H9 (cell line): ENCODE measurements at regions not wholly inside any gene's neighbourhood (a gene's known extent, or its start where the extent isn't known, plus 50 kb on each side); places are given as distances from the start of the nearest gene placed in this dataset.

Source experiments
- DNase-seq: peaks from one replicate; pipeline ENCODE4 v3.0.0-alpha.2; 2017
- H2AFZ ChIP-seq: one replicate; pipeline ENCODE4 v1.6.1; 2013; ENCODE audit warnings: mild to moderate bottlenecking, low read length, control low read depth, moderate library complexity
- H2AK5ac ChIP-seq: 2 replicates; pipeline ENCODE4 v1.6.1; 2013; ENCODE audit warnings: low read length, control low read depth, mixed read lengths; ENCODE audit not compliant: insufficient read length
- H2BK120ac ChIP-seq: one replicate; pipeline ENCODE4 v1.6.1; 2013; ENCODE audit warnings: low read depth, mild to moderate bottlenecking, low read length, control low read depth, inconsistent platforms; ENCODE audit not compliant: poor library complexity, severe bottlenecking
- H2BK12ac ChIP-seq: 2 replicates; pipeline ENCODE4 v1.6.1; 2013; ENCODE audit warnings: low read length, control low read depth, mixed read lengths, low read depth; ENCODE audit not compliant: insufficient read length
- H2BK15ac ChIP-seq: 2 replicates; pipeline ENCODE4 v1.6.1; 2013; ENCODE audit warnings: low read depth, low read length, control low read depth
- H2BK20ac ChIP-seq: one replicate; pipeline ENCODE4 v1.6.1; 2013; ENCODE audit warnings: low read depth, mild to moderate bottlenecking, low read length, control low read depth, inconsistent platforms; ENCODE audit not compliant: poor library complexity, severe bottlenecking
- H2BK5ac ChIP-seq: 2 replicates; pipeline ENCODE4 v1.6.1; 2013; ENCODE audit warnings: low read length, control low read depth, mixed read lengths; ENCODE audit not compliant: insufficient read length
- H3K14ac ChIP-seq: 2 replicates; pipeline ENCODE4 v1.6.1; 2013; ENCODE audit warnings: low read length, control low read depth; ENCODE audit not compliant: insufficient read depth
- H3K18ac ChIP-seq: 2 replicates; pipeline ENCODE4 v1.6.1; 2013; ENCODE audit warnings: low read depth, mild to moderate bottlenecking, mixed read lengths, low read length, control low read depth; ENCODE audit not compliant: insufficient read length
- H3K23ac ChIP-seq: 2 replicates; pipeline ENCODE4 v1.6.1; 2013; ENCODE audit warnings: low read length, control low read depth, mixed read lengths, low read depth; ENCODE audit not compliant: insufficient read length
- H3K23me2 ChIP-seq: 2 replicates; pipeline ENCODE4 v1.6.1; 2013; ENCODE audit warnings: low read depth, mild to moderate bottlenecking, mixed read lengths, low read length, control low read depth; ENCODE audit not compliant: insufficient read length, poor library complexity, severe bottlenecking
- H3K27ac ChIP-seq: 2 replicates; pipeline ENCODE4 v1.5.1; 2013; ENCODE audit warnings: low read length, control low read depth, mixed read lengths, low read depth; ENCODE audit not compliant: insufficient read length
- H3K27me3 ChIP-seq: 2 replicates; pipeline ENCODE4 v1.6.1; 2013; ENCODE audit warnings: low read length, control low read depth, inconsistent platforms; ENCODE audit not compliant: insufficient read depth
- H3K4ac ChIP-seq: 2 replicates; pipeline ENCODE4 v1.6.1; 2013; ENCODE audit warnings: low read depth, mild to moderate bottlenecking, control low read depth, inconsistent platforms, low read length, moderate library complexity
- H3K4me1 ChIP-seq: 2 replicates; pipeline ENCODE4 v1.6.1; 2013; ENCODE audit warnings: low read length, control low read depth, inconsistent platforms; ENCODE audit not compliant: insufficient read depth
- H3K4me2 ChIP-seq: 2 replicates; pipeline ENCODE4 v1.6.1; 2013; ENCODE audit warnings: low read length, control low read depth, mixed read lengths; ENCODE audit not compliant: insufficient read length, insufficient read depth
- H3K56ac ChIP-seq: 2 replicates; pipeline ENCODE4 v1.6.1; 2013; ENCODE audit warnings: low read depth, mild to moderate bottlenecking, mixed read lengths, low read length, control low read depth; ENCODE audit not compliant: insufficient read length
- H3K79me1 ChIP-seq: 2 replicates; pipeline ENCODE4 v1.6.1; 2013; ENCODE audit warnings: low read depth, mild to moderate bottlenecking, moderate library complexity, low read length, control low read depth, inconsistent platforms; ENCODE audit not compliant: insufficient read depth, poor library complexity, severe bottlenecking
- H3K79me2 ChIP-seq: 2 replicates; pipeline ENCODE4 v1.6.1; 2013; ENCODE audit warnings: low read length, control low read depth, inconsistent platforms; ENCODE audit not compliant: insufficient read depth
- H3K9ac ChIP-seq: 2 replicates; pipeline ENCODE4 v1.6.1; 2013; ENCODE audit warnings: low read length, control low read depth, mixed read lengths; ENCODE audit not compliant: insufficient read length; ENCODE audit errors: extremely low read depth
- H3K9me3 ChIP-seq: one replicate; pipeline ENCODE4 v1.6.1; 2013; ENCODE audit warnings: low read depth, low read length, inconsistent platforms; ENCODE audit not compliant: control insufficient read depth
- H3T11ph ChIP-seq: one replicate; pipeline ENCODE4 v1.6.1; 2013; ENCODE audit warnings: mild to moderate bottlenecking, low read length, control low read depth, inconsistent platforms
- H4K20me1 ChIP-seq: one replicate; pipeline ENCODE4 v1.6.1; 2013; ENCODE audit not compliant: control insufficient read depth, insufficient read length, insufficient read depth
- H4K5ac ChIP-seq: 2 replicates; pipeline ENCODE4 v1.6.1; 2013; ENCODE audit warnings: low read depth, mild to moderate bottlenecking, mixed read lengths, low read length, control low read depth; ENCODE audit not compliant: insufficient read length
- H4K8ac ChIP-seq: replicated peaks from 2 replicates; pipeline ENCODE4 v1.6.1; 2013; ENCODE audit warnings: low read length, control low read depth, mixed read lengths, low read depth; ENCODE audit not compliant: insufficient read length
- H4K91ac ChIP-seq: 2 replicates; pipeline ENCODE4 v1.6.1; 2013; ENCODE audit warnings: low read depth, mild to moderate bottlenecking, moderate library complexity, mixed read lengths, low read length, control low read depth; ENCODE audit not compliant: insufficient read length
- H3K27ac Mint-ChIP-seq, 3 experiments: 2 replicates in 2 of 3; 3 replicates in 1 of 3; pipeline ENCODE4 v1.8.0; 2020 to 2021; ENCODE audit warnings: mixed read lengths in 3 of 3, mild to moderate bottlenecking in 1 of 3, moderate library complexity in 1 of 3
- H3K27me3 Mint-ChIP-seq: 2 replicates; pipeline ENCODE4 v1.8.0; 2021; ENCODE audit warnings: low read depth, mild to moderate bottlenecking, moderate library complexity, mixed read lengths
- H3K36me3 Mint-ChIP-seq, 3 experiments: 2 replicates in 2 of 3; 3 replicates in 1 of 3; pipeline ENCODE4 v1.8.0; 2020 to 2021; ENCODE audit warnings: low read depth in 3 of 3, mixed read lengths in 3 of 3; ENCODE audit not compliant: insufficient read depth in 1 of 3
- H3K4me1 Mint-ChIP-seq, 2 experiments: 2 replicates each; pipeline ENCODE4 v1.8.0; 2020; ENCODE audit warnings: mixed read lengths in 2 of 2
- H3K4me3 Mint-ChIP-seq, 2 experiments: 2 replicates in 1 of 2; 3 replicates in 1 of 2; pipeline ENCODE4 v1.8.0; 2020 to 2021; ENCODE audit warnings: mild to moderate bottlenecking in 2 of 2, mixed read lengths in 2 of 2, moderate library complexity in 1 of 2
- H3K9me3 Mint-ChIP-seq, 2 experiments: 2 replicates in 1 of 2; 3 replicates in 1 of 2; pipeline ENCODE4 v1.8.0; 2020; ENCODE audit warnings: mild to moderate bottlenecking in 2 of 2, mixed read lengths in 2 of 2, moderate library complexity in 1 of 2
- CTCF ChIP-seq: fragments of 200-600 bp; sonication (generic); conservative IDR thresholded peaks from 3 replicates; pipeline ENCODE4 v1.8.0; 2021; ENCODE audit warnings: antibody characterized with exemption, mild to moderate bottlenecking
- WGBS: extraction: QIAGEN DNeasy Blood & Tissue Kit; methylation state at CpG from one replicate; pipeline ENCODE4 v1.1.7; 2013; ENCODE audit warnings: missing lambda C conversion rate, low lambda C conversion rate, mixed read lengths; ENCODE audit not compliant: insufficient read length; ENCODE audit errors: extremely low coverage; 5-methylcytosine and 5-hydroxymethylcytosine counted together

GRCh38 chr10:3273966-3274365 lies 101.4 kb upstream of the PITRM1 start:
- H3K23me2 ChIP-seq, result no peaks in the 10 kb centered on the region
- peaks cover 0 to 21% (median 0%) of the 10 kb centered on the region in 3 experiments; a peak in 5 of 7 replicates for H3K36me3 Mint-ChIP-seq
- peaks cover 5 to 7% of the 10 kb centered on the region in 2 experiments; a peak in 4 of 5 replicates for H3K9me3 Mint-ChIP-seq
- no peak overlapping the region for H2BK12ac ChIP-seq
- no peaks in the 10 kb centered on the region for H3K27me3 ChIP-seq
- peaks cover 54 to 57% of the 10 kb centered on the region in 2 experiments for H3K4me1 Mint-ChIP-seq
- no peaks in the 10 kb centered on the region for H4K20me1 ChIP-seq
- no CpG with 5 or more reads among the region's 12 CpGs for WGBS
- no peak overlapping the region for H2BK5ac ChIP-seq
- no peak overlapping the region for H3K23ac ChIP-seq
- no peak overlapping the region for H4K8ac ChIP-seq
- H3K14ac ChIP-seq, result no peak overlapping the region
- no peak overlapping the region for H3K27ac ChIP-seq
- no peak overlapping the region for H2AFZ ChIP-seq
- peak overlapping the region in 2 of 3 experiments; percentile 52 to 56; a peak in 4 of 7 replicates for H3K27ac Mint-ChIP-seq
- no peak overlapping the region for H2BK15ac ChIP-seq
- no peak overlapping the region for H4K91ac ChIP-seq
- no peak overlapping the region for H4K5ac ChIP-seq
- no peak overlapping the region for H3K56ac ChIP-seq
- H2BK120ac ChIP-seq, result no peak overlapping the region
- no peak for TF ChIP-seq CTCF
- H3K79me2 ChIP-seq, result no peaks in the 10 kb centered on the region
- no peak overlapping the region for H3K18ac ChIP-seq
- H3K27me3 Mint-ChIP-seq, result peaks cover 12% of the 10 kb centered on the region
- no peak overlapping the region for H3K4ac ChIP-seq
- no peak overlapping the region for H3K4me2 ChIP-seq
- H3K9ac ChIP-seq, result no peak overlapping the region
- H3K4me1 ChIP-seq, result peaks cover 6% of the 10 kb centered on the region; the same call in 1 of the 2 replicates
- no peak overlapping the region for H2BK20ac ChIP-seq
- no peaks in the 10 kb centered on the region for H3K9me3 ChIP-seq
- no peaks in the 10 kb centered on the region for H3K79me1 ChIP-seq
- H2AK5ac ChIP-seq, result no peak overlapping the region
- no peak for DNase-seq
- H3T11ph ChIP-seq, result no peak overlapping the region
- no peak overlapping the region for H3K4me3 Mint-ChIP-seq
